ENCODE measurements at regions not wholly inside any gene's neighbourhood (a gene's known extent, or its start where the extent isn't known, plus 50 kb on each side); places are given as distances from the start of the nearest gene placed in this dataset.
"Not testable (repeated sequence)": the region's sequence is repeated elsewhere in the genome, so short reads cannot be mapped to it uniquely, and the experiment has no call there.

DNA sequence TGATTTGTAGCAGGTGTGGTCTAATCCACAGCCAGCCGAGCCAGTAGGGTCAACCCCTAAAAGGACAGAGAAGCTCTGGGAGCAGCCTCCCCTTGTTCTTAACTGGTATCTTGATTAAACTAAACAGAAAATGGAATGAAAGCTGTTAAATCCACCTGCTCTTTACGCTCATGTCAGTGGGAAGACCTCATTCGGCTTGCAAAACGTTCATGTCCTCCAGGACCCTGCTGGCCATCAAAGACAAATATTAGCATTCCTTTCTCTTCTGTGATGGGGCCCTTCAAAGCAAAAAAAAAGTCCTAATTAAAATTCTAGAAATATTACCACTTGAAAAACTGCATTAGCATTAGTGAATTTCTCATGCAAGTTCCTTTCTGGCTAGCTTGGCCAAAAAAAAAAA, 355.0 kb downstream of the ANAPC1 start:
- not testable (repeated sequence) for TF ChIP-seq POLR2AphosphoS5 (IDR thresholded peaks at IDR 0.05; ENCODE audit: low read depth, low read length); SIN3A (IDR thresholded peaks at IDR 0.05; ENCODE audit: borderline replicate concordance, insufficient read depth, low read depth, low read length)
- TF ChIP-seq, protein P1, sequence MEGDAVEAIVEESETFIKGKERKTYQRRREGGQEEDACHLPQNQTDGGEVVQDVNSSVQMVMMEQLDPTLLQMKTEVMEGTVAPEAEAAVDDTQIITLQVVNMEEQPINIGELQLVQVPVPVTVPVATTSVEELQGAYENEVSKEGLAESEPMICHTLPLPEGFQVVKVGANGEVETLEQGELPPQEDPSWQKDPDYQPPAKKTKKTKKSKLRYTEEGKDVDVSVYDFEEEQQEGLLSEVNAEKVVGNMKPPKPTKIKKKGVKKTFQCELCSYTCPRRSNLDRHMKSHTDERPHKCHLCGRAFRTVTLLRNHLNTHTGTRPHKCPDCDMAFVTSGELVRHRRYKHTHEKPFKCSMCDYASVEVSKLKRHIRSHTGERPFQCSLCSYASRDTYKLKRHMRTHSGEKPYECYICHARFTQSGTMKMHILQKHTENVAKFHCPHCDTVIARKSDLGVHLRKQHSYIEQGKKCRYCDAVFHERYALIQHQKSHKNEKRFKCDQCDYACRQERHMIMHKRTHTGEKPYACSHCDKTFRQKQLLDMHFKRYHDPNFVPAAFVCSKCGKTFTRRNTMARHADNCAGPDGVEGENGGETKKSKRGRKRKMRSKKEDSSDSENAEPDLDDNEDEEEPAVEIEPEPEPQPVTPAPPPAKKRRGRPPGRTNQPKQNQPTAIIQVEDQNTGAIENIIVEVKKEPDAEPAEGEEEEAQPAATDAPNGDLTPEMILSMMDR (IDR thresholded peaks at IDR 0.05) = not testable (repeated sequence)
- TF ChIP-seq, protein P2, sequence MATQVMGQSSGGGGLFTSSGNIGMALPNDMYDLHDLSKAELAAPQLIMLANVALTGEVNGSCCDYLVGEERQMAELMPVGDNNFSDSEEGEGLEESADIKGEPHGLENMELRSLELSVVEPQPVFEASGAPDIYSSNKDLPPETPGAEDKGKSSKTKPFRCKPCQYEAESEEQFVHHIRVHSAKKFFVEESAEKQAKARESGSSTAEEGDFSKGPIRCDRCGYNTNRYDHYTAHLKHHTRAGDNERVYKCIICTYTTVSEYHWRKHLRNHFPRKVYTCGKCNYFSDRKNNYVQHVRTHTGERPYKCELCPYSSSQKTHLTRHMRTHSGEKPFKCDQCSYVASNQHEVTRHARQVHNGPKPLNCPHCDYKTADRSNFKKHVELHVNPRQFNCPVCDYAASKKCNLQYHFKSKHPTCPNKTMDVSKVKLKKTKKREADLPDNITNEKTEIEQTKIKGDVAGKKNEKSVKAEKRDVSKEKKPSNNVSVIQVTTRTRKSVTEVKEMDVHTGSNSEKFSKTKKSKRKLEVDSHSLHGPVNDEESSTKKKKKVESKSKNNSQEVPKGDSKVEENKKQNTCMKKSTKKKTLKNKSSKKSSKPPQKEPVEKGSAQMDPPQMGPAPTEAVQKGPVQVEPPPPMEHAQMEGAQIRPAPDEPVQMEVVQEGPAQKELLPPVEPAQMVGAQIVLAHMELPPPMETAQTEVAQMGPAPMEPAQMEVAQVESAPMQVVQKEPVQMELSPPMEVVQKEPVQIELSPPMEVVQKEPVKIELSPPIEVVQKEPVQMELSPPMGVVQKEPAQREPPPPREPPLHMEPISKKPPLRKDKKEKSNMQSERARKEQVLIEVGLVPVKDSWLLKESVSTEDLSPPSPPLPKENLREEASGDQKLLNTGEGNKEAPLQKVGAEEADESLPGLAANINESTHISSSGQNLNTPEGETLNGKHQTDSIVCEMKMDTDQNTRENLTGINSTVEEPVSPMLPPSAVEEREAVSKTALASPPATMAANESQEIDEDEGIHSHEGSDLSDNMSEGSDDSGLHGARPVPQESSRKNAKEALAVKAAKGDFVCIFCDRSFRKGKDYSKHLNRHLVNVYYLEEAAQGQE (IDR thresholded peaks at IDR 0.05; ENCODE audit: insufficient read depth in 1 of 2, low read depth in 2 of 2, low read length in 1 of 2) = not testable (repeated sequence)
